ENCODE measurements at regions not wholly inside any gene's neighbourhood (a gene's known extent, or its start where the extent isn't known, plus 50 kb on each side); places are given as distances from the start of the nearest gene placed in this dataset.

DNA sequence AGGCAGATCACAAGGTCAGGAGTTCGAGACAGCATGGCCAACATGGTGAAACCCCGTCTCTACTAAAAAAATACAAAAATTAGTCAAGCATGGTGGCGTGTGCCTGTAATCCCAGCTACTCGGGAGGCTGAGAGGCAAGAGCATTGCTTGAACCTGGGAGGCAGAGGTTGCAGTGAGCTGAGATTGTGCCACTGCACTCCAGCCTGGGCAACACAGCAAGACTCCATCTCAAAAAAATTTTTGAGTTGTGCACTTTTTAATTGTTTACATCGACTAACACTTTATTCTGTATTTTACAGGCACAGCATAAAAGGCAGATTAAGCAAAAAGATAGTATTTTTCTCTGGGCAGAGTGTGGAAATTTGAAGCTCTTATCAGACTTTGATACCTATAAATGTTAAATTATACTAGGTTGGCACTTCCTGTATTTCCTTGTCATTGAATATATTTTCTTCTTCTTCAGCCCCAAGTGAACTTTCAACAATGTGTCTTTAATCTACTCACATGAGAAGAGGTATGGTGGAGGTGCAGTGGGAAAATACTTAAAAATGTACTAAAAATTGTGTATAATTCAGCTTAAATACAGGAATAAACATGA lies 180.6 kb upstream of the ELL2 start:
- Mint-ChIP-seq H3K27me3 (ENCODE audit: low read depth) (peaks cover 4% of the 10 kb centered on the region), H3K4me1 (ENCODE audit: low read depth) (peaks cover 3% of the 10 kb centered on the region), H3K36me3 (ENCODE audit: low read depth) (no peaks in the 10 kb centered on the region), H3K9me3 (no peaks in the 10 kb centered on the region), H3K4me3 (no peak overlapping the region), H3K27ac (no peak overlapping the region)
- no peak for DNase-seq (ENCODE audit: low spot score)

DNA sequence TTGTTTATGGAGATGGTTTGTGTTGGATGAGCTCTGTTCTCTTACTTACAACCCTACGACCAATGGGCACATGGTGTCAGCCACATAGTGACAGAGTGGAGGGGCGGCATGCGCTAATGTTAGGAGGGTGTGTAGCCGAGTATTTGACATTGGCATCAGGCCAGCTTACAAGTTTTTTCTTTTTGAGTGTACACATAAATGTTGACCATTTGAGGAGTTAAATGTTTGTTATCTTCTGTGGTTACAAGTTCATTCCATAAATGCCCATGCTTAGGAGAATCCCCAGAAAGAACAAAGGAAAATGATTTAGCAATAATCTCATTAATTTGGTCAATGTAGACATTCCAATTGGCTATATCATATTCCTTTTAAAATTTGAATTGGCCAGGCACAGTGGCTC lies 180.1 kb upstream of the ELL2 start:
- Mint-ChIP-seq H3K4me3 (no peak overlapping the region), H3K4me1 (ENCODE audit: low read depth) (peaks cover 2% of the 10 kb centered on the region), H3K36me3 (ENCODE audit: low read depth) (no peaks in the 10 kb centered on the region), H3K27me3 (ENCODE audit: low read depth) (peaks cover 4% of the 10 kb centered on the region), H3K9me3 (no peaks in the 10 kb centered on the region), H3K27ac (no peak overlapping the region)
- no peak for DNase-seq (ENCODE audit: low spot score)

DNA sequence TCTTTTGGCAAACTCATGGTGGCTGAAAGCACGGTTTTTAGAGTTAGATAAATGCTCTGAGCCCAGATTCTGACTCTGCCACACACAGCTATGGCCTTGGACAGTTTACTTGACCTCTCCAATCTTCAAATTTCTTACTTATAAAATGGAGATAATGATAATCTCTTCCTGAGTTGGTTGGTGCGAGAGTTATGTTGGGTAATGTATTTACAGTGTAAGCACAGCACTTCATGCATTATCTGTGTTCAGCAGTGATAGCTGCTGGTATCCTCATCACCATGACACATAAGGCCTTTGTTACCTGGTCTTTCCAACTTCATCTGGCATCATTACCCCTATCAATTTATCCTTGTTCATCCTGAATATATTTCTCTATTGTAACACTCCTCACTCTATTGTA lies 178.8 kb upstream of the ELL2 start:
- Mint-ChIP-seq H3K36me3 (ENCODE audit: low read depth) (no peaks in the 10 kb centered on the region), H3K27me3 (ENCODE audit: low read depth) (peaks cover 4% of the 10 kb centered on the region), H3K27ac (no peak overlapping the region), H3K4me3 (no peak overlapping the region), H3K4me1 (ENCODE audit: low read depth) (no peaks in the 10 kb centered on the region), H3K9me3 (no peaks in the 10 kb centered on the region)
- DNase-seq (ENCODE audit: low spot score): no peak

DNA sequence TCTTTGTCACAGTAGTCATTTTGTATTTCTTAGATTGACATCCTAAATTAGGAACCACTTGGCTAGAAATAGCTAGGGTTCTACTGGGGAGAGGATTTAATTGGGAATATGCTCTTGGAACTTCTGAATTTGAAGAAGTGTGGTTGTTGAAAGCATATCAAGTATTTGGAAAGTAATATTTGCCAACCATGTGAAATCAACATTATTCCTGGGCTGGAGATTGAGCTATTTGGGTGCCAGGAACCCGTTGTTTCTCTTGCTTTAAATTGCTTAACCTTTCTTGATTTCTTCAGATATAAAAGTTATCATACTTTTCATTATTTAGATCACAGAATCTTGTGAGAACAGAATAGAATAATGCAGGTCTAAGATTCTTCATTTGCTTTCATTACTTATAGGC lies 178.4 kb upstream of the ELL2 start:
- no peak overlapping the region for H3K27ac Mint-ChIP-seq

DNA sequence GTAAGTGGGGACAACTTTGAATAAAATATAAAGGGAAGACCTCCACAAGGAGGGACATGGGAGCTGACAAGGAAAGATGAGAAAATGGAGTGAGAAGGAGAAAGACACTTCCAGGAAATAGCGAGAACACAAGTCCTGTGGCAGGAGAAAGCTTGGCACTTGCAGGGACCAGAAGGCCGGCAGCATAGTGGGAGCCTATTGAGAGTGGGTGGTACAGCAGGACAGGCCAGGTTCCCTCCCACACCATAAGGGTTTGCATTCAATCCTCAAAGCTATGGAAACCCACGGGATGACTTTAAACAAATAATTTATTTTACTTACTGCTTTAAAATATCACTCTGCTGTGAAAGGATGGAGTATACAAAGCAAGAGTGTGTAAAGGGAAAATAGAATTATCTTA lies 173.2 kb upstream of the ELL2 start:
- H3K9me3 Mint-ChIP-seq: no peaks in the 10 kb centered on the region
- H3K4me3 Mint-ChIP-seq: no peak overlapping the region
- no peak overlapping the region for H3K27ac Mint-ChIP-seq

More for the DNA sequence above, 178.4 kb upstream of the ELL2 start:
- Mint-ChIP-seq H3K4me3 (no peak overlapping the region), H3K36me3 (ENCODE audit: low read depth) (no peaks in the 10 kb centered on the region), H3K4me1 (ENCODE audit: low read depth) (no peaks in the 10 kb centered on the region), H3K27me3 (ENCODE audit: low read depth) (peaks cover 4% of the 10 kb centered on the region), H3K9me3 (no peaks in the 10 kb centered on the region)
- DNase-seq (ENCODE audit: low spot score): no peak

DNA sequence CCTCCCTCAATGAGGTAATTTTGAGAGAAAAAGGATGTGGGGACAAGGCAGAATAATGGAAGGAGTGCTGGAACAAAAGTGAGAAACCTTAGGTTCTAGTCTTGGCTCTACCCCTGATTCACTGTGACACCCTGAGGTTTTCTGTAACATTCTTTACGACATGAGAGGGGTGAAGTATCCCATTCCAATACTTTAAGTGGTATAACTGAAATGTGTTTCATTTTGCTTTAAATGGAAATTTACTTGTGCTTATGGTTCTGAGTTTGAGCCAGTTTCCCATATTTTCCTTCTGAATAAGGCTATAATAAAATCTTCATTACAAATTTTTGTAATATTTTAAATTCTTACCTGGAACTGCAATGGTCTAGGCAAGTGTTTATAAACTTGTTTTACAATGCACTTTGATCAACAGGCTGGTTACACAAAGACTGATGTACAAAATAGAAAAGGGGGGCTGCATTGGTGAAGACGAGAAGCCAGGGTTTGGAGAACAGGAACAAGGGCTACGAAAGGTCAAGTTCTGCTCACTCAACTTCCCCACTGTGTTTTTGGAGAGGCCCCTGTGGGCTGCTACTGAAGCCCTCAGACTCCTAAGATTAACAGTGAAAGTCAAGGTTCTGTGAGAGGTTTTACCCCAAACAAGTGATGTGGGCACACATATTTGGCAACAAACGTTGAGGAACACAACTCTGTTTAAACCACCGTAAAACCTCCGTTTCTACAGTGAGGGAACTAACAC lies 171.9 kb upstream of the ELL2 start:
- no peaks in the 10 kb centered on the region for H3K36me3 Mint-ChIP-seq (ENCODE audit: low read depth)
- no peak for DNase-seq (ENCODE audit: low spot score)
- no peak overlapping the region for H3K4me3 Mint-ChIP-seq
- H3K27ac Mint-ChIP-seq: no peak overlapping the region
- H3K4me1 Mint-ChIP-seq (ENCODE audit: low read depth): no peaks in the 10 kb centered on the region
- no peaks in the 10 kb centered on the region for H3K9me3 Mint-ChIP-seq
- H3K27me3 Mint-ChIP-seq (ENCODE audit: low read depth): peaks cover 4% of the 10 kb centered on the region

More for the DNA sequence above, 173.2 kb upstream of the ELL2 start:
- Mint-ChIP-seq H3K4me1 (ENCODE audit: low read depth) (no peaks in the 10 kb centered on the region), H3K27me3 (ENCODE audit: low read depth) (peaks cover 4% of the 10 kb centered on the region), H3K36me3 (ENCODE audit: low read depth) (no peaks in the 10 kb centered on the region)
- DNase-seq (ENCODE audit: low spot score): no peak

DNA sequence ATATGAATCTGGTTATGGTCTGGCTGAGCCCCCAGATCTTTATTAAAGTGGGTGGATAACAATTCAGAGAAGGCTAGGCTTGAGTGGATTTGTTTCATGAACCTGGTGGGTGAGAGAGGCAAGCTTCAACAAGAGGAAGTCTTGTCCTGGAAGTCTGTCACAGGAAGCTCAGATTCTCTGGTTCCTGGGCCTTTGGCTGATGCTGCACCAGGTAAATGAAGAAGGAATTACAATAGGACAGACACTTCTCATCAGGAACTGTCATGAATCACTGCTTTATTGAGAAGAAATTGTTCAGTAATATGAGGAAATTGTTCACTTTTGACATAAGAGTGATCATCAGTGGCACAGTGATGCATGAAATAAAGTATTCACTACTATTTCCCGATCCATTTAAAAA lies 167.6 kb upstream of the ELL2 start:
- no peak overlapping the region for H3K27ac Mint-ChIP-seq
- H3K9me3 Mint-ChIP-seq: no peaks in the 10 kb centered on the region
- no peaks in the 10 kb centered on the region for H3K4me1 Mint-ChIP-seq (ENCODE audit: low read depth)
- H3K27me3 Mint-ChIP-seq (ENCODE audit: low read depth): no peaks in the 10 kb centered on the region
- no peak for DNase-seq (ENCODE audit: low spot score)
- no peak overlapping the region for H3K4me3 Mint-ChIP-seq
- no peaks in the 10 kb centered on the region for H3K36me3 Mint-ChIP-seq (ENCODE audit: low read depth)

DNA sequence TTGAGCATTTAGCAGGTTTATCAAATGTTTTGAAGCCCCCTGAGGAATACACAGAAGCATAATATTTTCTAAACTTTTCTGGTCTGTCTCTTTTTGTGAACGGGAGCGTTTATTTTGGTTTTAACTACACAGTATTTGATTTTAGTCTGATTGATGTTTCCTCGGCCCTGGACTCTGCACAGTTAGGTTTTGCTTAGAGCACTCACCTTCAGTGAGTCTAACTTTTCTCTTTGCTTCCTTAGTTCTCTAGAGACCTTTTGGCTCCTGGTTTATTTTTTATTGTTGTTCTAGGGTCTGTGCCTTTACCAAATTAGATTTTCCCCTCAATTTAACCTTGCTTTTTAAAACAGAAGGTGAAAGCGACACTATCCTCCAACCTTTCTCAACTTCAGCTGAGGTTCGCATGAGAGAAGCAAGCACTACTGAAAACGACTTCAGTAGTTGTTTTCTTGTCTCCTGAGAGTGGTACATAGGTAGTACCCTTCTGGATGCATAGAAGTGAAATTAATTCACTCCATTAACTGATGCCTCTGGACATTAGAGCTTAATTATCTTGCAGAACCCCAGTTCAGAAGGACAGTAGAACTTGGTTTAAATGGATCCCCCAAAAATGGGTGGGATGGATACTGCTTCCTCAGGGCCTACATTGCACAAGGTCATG lies 166.7 kb upstream of the ELL2 start:
- Mint-ChIP-seq H3K27ac (no peak overlapping the region), H3K27me3 (ENCODE audit: low read depth) (no peaks in the 10 kb centered on the region), H3K36me3 (ENCODE audit: low read depth) (no peaks in the 10 kb centered on the region), H3K4me1 (ENCODE audit: low read depth) (no peaks in the 10 kb centered on the region), H3K4me3 (no peak overlapping the region), H3K9me3 (no peaks in the 10 kb centered on the region)
- no peak for DNase-seq (ENCODE audit: low spot score)

DNA sequence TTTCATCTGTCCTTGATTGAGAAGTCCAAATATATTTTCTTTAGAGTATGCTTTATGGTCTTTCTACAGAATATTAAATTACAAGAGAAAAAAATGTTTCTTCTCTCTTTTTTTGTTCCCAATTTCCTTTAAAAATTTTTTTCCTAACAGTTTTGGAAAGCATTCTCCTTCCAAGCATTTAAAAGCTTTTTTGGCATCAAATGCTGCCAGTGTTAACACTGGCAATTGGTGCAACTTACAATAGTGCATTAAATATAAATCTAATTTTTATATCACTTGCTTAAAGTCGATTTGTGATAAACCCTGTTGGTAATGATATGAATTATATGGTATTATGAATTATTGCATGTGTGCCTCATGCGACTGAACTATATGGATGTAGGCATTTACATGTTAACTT lies 165.9 kb upstream of the ELL2 start:
- Mint-ChIP-seq H3K9me3 (no peaks in the 10 kb centered on the region), H3K4me1 (ENCODE audit: low read depth) (no peaks in the 10 kb centered on the region), H3K27ac (no peak overlapping the region), H3K4me3 (no peak overlapping the region), H3K36me3 (ENCODE audit: low read depth) (no peaks in the 10 kb centered on the region), H3K27me3 (ENCODE audit: low read depth) (no peaks in the 10 kb centered on the region)
- DNase-seq (ENCODE audit: low spot score): no peak

DNA sequence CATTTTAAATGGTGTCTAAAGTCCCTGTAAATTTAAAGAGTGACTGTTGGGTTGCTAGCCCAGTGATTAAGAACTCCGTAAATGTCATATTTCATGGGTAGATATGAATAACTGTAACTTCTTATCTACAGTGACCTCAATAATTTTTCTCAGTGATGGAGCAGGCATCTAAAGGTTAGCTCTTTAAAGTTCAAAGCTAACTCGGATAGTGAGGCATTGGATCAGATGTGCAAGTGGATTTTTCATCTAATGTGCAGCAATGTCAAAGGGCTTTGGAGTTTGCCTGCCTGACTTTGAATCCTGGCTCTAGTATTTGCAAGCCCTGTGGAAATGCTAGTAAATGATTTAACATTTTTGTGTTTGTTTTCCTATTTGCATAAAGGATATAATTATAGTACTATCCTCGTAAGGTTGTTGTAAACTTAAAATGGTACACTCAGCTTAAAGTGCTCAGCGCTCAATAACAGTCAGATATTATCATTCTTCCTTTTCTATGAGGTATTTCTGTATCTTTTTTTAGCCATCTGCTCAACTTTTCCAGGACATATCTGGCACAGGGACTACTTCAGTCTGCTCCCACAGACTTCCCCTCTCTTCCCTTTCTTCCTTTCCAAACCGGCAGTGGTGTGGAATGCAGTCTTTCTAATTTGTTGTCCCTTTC lies 163.7 kb upstream of the ELL2 start:
- H3K4me3 Mint-ChIP-seq: no peak overlapping the region
- no peaks in the 10 kb centered on the region for H3K9me3 Mint-ChIP-seq
- no peaks in the 10 kb centered on the region for H3K4me1 Mint-ChIP-seq (ENCODE audit: low read depth)
- H3K36me3 Mint-ChIP-seq (ENCODE audit: low read depth): no peaks in the 10 kb centered on the region
- DNase-seq (ENCODE audit: low spot score): no peak
- H3K27me3 Mint-ChIP-seq (ENCODE audit: low read depth): no peaks in the 10 kb centered on the region
- no peak overlapping the region for H3K27ac Mint-ChIP-seq

DNA sequence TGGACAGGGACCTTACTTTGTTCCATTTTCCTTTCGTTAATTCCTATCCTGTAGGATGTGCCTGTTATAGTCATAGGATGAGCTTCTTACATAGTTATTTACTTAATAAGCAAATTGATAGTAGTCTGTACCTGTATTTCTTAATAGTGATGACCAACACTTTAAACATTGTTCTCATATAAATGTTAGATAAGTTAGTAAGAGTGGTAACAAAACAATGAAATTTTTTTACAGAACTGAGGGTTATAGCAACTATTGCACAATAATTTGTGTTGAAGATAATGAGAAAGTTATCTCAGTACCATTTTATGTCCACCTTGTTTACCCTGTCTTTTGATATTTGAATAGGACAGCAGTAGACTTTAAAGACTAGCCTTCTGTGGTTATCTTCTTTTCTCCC lies 162.9 kb upstream of the ELL2 start:
- Mint-ChIP-seq H3K27me3 (ENCODE audit: low read depth) (no peaks in the 10 kb centered on the region), H3K27ac (no peak overlapping the region), H3K36me3 (ENCODE audit: low read depth) (no peaks in the 10 kb centered on the region), H3K4me1 (ENCODE audit: low read depth) (no peaks in the 10 kb centered on the region), H3K4me3 (no peak overlapping the region), H3K9me3 (no peaks in the 10 kb centered on the region)
- DNase-seq (ENCODE audit: low spot score): no peak

DNA sequence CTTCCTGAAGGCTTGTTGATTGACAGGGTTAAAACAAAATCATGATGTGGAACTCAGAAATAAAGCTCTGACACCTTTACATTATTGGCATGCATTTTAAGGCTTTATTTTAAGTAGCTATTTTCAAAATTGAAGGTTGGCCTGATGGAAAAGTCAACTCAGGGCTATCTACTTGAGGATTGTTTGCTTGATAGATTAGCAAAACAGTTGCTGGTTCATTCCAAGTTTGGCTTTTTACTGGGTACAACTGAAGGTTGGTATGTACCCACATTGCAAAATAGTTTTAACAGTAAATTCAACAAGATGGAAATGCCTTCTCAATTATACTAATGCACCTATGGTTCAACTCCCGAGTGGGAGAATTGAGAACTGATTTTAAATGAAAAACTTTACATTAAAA lies 161.8 kb upstream of the ELL2 start:
- Mint-ChIP-seq H3K9me3 (no peaks in the 10 kb centered on the region), H3K4me1 (ENCODE audit: low read depth) (no peaks in the 10 kb centered on the region), H3K4me3 (no peak overlapping the region), H3K36me3 (ENCODE audit: low read depth) (no peaks in the 10 kb centered on the region), H3K27me3 (ENCODE audit: low read depth) (no peaks in the 10 kb centered on the region), H3K27ac (no peak overlapping the region)
- DNase-seq (ENCODE audit: low spot score): no peak

DNA sequence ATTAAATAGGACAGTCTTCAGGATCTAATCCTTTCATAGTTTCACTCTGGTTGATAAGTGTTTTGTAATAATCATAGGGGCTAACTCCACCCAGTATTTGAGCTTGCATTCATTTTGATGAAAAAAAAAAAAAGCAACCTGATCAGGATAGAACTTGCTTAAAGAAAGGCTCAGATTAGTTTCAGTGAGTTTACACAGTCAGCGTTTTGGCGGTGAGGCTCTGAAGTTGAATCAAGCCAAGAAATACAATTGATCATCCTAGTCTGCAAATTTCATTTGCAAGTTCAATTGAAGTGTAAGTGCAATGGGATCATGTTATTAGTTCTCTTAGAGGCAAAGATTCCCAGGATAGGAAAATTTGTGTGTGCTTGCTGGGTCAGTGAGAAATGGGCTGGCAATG lies 159.7 kb upstream of the ELL2 start:
- Mint-ChIP-seq H3K27ac (no peak overlapping the region), H3K9me3 (no peaks in the 10 kb centered on the region), H3K27me3 (ENCODE audit: low read depth) (no peaks in the 10 kb centered on the region), H3K36me3 (ENCODE audit: low read depth) (no peaks in the 10 kb centered on the region), H3K4me1 (ENCODE audit: low read depth) (no peaks in the 10 kb centered on the region), H3K4me3 (no peak overlapping the region)
- DNase-seq (ENCODE audit: low spot score): no peak

DNA sequence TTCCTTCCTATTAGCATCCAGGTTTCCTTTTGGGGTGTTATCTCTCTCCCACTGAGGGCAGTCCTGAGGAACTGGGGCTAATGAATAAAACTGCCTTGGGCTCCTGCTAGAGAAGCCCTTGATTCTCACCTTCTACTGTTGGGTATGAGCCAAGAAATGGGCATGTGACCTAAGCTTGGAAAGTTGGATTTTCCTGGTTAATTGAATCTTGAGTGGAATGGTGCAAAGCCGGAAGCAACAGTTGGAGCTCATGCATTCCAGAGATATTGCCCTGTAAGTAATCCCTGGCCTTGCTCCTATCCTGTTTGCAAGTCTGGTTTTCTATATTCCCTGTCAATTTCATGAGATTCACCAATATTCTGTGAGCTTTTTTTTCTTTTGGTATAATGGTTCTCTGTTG lies 158.5 kb upstream of the ELL2 start:
- DNase-seq (ENCODE audit: low spot score): no peak
- Mint-ChIP-seq H3K36me3 (ENCODE audit: low read depth) (no peaks in the 10 kb centered on the region), H3K4me1 (ENCODE audit: low read depth) (peaks cover 5% of the 10 kb centered on the region), H3K9me3 (no peaks in the 10 kb centered on the region), H3K4me3 (no peak overlapping the region), H3K27ac (no peak overlapping the region), H3K27me3 (ENCODE audit: low read depth) (no peaks in the 10 kb centered on the region)

Measured in T-helper 2 cell treated with Interferon-gamma antibody and Interleukin-4, amounts not matched to agents 5 μg/mL and 100 μg/mL, for 36 hours (primary cell).